ENCODE measurements at regions not wholly inside any gene's neighbourhood (a gene's known extent, or its start where the extent isn't known, plus 50 kb on each side); places are given as distances from the start of the nearest gene placed in this dataset.

DNA sequence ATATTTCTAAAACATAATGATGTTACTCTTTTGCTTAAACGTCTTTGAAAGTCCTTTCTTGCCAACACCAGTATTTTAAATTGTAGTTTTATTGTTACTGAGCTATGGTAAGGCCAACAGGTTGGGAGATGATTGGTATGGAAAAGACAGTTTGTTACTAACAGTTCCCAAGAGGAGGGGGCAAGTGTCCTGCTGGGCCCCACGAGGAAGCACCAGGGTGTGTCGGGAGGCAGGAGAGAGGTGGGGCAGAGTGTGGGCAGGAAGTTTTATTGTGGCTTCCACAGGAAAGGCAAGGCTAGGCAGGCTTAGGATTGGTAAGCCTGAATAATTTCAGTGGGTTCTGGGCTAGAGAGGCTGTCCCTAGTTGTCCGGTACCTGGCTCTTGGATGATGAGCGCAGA lies 134.3 kb downstream of the SOCS6 start:
- DNase-seq (no peak), ATAC-seq (no peak)
- no peak for TF ChIP-seq CTCF (IDR thresholded peaks at IDR 0.05)
- peaks cover 40% of the 10 kb centered on the region for H3K4me1 ChIP-seq
- intact Hi-C loops (cut with DNase I), result no loop called here
- H3K36me3 ChIP-seq, result no peaks in the 10 kb centered on the region
- no peaks in the 10 kb centered on the region for H3K27me3 ChIP-seq (ENCODE audit: low read depth)
- H3K4me3 ChIP-seq, result no peak overlapping the region
- no peak overlapping the region for H3K27ac ChIP-seq
- no peaks in the 10 kb centered on the region for H3K9me3 ChIP-seq

DNA sequence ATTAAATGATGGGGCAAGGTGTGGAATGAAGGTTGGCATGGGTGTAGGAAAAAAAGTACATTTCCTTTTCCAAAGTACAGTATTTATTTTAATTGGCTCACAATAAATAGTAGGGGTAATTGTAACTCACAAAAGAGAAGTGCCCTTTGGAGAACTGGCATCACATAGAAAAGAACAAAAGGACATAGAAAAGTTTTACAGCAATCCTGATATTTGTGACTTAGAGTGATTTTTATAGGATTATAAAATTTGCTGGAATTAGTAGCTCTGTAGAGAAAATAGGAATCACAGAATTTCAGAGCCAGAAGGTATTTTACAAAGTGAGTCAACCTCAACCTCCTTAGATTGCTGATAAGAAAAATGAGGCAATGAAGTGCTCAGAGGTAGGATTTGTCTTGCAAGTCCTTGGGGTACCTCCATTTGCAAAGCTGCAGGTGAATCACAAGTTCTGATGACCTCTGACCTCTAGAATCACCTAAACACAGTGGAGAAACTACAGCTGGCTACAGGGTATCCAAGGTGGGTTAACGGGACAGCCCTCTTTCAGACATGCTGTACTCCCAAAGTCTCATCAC lies 133.6 kb downstream of the SOCS6 start:
- H3K4me3 ChIP-seq, result no peak overlapping the region
- no peaks in the 10 kb centered on the region for H3K9me3 ChIP-seq
- no peak for DNase-seq
- H3K4me1 ChIP-seq, result peaks cover 40% of the 10 kb centered on the region
- H3K27me3 ChIP-seq (ENCODE audit: low read depth), result no peaks in the 10 kb centered on the region
- TF ChIP-seq CTCF (IDR thresholded peaks at IDR 0.05), result no peak
- intact Hi-C loops (cut with DNase I), result no loop called here
- H3K27ac ChIP-seq, result peak overlapping the region; percentile 18
- peak in 1 of 2 donors; percentile 45 for ATAC-seq
- H3K36me3 ChIP-seq, result no peaks in the 10 kb centered on the region

GRCh38 chr18:70421471-70422390 lies 132.9 kb downstream of the SOCS6 start:
- intact Hi-C loops (cut with DNase I), result no loop called here
- Histone ChIP-seq H3K9me3 (no peaks in the 10 kb centered on the region), H3K4me1 (peaks cover 40% of the 10 kb centered on the region), H3K36me3 (no peaks in the 10 kb centered on the region), H3K27ac (peak overlapping the region; percentile 18), H3K4me3 (no peak overlapping the region), H3K27me3 (ENCODE audit: low read depth) (no peaks in the 10 kb centered on the region)
- DNase-seq (peak; percentile 87), ATAC-seq (peak; percentile 94)
- no peak for TF ChIP-seq CTCF (IDR thresholded peaks at IDR 0.05)

DNA sequence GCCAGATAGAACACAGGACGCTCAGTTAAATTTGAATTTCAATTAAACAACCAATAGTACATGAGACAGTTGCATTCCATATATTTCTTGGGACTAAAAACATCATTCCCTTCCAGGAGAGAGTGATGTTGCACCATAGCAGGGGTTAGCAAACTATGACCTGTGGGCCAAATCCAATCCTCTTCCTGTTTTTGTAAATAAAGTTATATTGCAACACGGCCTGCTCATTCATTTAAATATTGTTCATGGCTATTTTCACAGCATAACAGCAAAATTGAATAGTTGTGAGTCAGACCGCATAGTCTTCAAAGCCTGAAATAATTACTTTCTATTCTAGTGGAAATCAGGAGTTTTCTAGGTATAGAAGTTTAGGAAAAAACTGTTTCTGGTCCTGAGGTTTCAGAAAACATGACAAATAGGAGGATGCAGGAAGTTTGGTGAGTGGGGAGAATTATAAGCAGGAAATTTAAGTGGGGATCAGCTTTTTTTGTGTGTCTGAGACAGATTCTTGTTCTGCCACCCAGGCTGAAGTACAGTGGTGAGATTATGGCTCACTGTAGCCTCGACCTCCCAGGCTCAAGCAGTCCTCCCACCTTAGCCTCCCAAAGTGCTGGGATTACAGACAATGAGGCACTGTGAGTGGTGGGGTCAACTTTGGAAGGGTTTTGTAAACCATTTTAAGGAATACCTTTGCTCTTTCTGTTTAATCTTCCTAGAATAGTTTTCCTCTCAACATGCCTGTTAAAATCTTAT lies 131.5 kb downstream of the SOCS6 start:
- no peak for ATAC-seq
- no peak overlapping the region for H3K4me3 ChIP-seq
- no peaks in the 10 kb centered on the region for H3K9me3 ChIP-seq
- no peak overlapping the region for H3K27ac ChIP-seq
- no peak for TF ChIP-seq CTCF (IDR thresholded peaks at IDR 0.05)
- intact Hi-C loops (cut with DNase I), result no loop called here
- no peak for DNase-seq
- H3K4me1 ChIP-seq, result peaks cover 40% of the 10 kb centered on the region
- no peaks in the 10 kb centered on the region for H3K36me3 ChIP-seq
- no peaks in the 10 kb centered on the region for H3K27me3 ChIP-seq (ENCODE audit: low read depth)

DNA sequence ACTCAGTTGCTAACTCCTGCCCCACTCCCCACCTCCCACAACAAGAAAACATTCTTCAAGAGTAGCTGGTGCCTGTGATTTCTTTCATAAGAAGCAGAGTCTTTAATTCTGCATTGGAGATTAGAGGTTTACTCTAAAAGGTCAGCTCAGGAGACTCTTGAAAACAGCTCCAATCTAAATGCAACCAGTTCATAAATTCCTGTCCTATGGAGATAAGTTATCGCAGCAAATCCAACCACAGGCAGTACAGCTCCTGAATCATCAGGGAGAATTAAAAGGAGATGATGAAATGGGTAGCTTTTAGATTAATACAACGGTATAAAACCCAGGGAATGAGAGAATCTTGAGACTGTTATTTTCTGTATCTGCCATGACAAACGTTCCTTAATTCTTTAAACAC lies 130.7 kb downstream of the SOCS6 start:
- DNase-seq, result no peak

More for the DNA sequence above, 130.7 kb downstream of the SOCS6 start:
- Histone ChIP-seq H3K4me1 (peaks cover 40% of the 10 kb centered on the region), H3K27ac (no peak overlapping the region), H3K27me3 (ENCODE audit: low read depth) (no peaks in the 10 kb centered on the region), H3K36me3 (no peaks in the 10 kb centered on the region), H3K4me3 (no peak overlapping the region), H3K9me3 (no peaks in the 10 kb centered on the region)
- ATAC-seq, result no peak
- no peak for TF ChIP-seq CTCF (IDR thresholded peaks at IDR 0.05)
- intact Hi-C loops (cut with DNase I), result no loop called here

All from lower lobe of right lung (tissue), 2 donors.